ENCODE measurements at regions not wholly inside any gene's neighbourhood (a gene's known extent, or its start where the extent isn't known, plus 50 kb on each side); places are given as distances from the start of the nearest gene placed in this dataset.

DNA sequence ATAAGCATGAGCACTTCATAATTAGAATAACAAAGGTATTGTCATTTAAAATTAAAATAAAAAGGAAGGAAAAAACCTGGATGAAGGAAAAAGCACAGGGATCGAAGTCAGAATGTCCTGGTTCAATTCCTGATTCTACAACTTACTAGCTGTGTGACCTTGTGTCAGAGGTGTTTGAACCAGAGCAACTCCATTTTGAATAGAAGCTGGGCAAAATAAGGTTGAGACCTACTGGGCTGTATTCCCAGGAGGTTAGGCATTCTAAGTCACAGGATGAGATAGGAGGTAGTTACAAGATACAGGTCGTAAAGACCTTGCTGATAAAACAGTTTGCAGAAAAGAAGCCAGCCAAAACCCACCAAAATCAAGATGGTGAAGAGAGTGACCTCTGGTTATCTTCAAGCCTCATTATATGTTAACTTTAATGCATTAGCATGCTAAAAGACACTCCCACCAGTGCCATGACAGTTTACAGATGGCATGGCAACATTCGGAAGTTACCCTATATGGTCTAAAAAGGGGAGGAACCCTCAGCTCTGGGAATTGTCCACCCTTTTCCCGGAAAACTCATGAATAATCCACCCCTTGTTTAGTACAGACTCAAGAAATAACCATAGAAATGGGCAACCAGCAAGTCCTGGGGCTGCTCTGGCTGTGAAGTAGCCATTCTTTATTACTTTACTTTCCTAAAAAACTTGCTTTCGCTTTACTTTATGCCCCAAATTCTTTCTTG lies 412.7 kb downstream of the PIK3R1 start (continued):
- TF ChIP-seq CREB1 (IDR thresholded peaks at IDR 0.05) (no peak), CREB1 (CRISPR knock-in tag; IDR thresholded peaks at IDR 0.05) (no peak), MYC (IDR thresholded peaks at IDR 0.05; ENCODE audit: low read depth, low read length) (no peak), MYC (CRISPR knock-in tag; IDR thresholded peaks at IDR 0.05; ENCODE audit: borderline replicate concordance, low read depth) (no peak), GTF2B (IDR thresholded peaks at IDR 0.05; ENCODE audit: extremely low read depth, insufficient read length) (no peak), HNRNPK (IDR thresholded peaks at IDR 0.05; ENCODE audit: low read depth, low read length, poor library complexity, severe bottlenecking) (no peak), GATAD2B (IDR thresholded peaks at IDR 0.05; ENCODE audit: borderline replicate concordance) (no peak), NR4A1 (CRISPR knock-in tag; IDR thresholded peaks at IDR 0.05) (no peak), NR4A1 (tag; IDR thresholded peaks at IDR 0.05) (peak; percentile 98), FOXA3 (CRISPR knock-in tag; conservative IDR thresholded peaks at IDR 0.05 in 1 of 2, IDR thresholded peaks at IDR 0.05 in 1 of 2) (no peak), TCF7L2 (IDR thresholded peaks at IDR 0.05; ENCODE audit: low read depth, low read length) (no peak), ZKSCAN3 (CRISPR knock-in tag; IDR thresholded peaks at IDR 0.05) (no peak), STAT5A (IDR thresholded peaks at IDR 0.05; ENCODE audit: borderline replicate concordance, low read length) (peak; percentile 62; the same call in 1 of the 2 replicates), PCBP1 (IDR thresholded peaks at IDR 0.05; ENCODE audit: low read depth, low read length, poor library complexity, severe bottlenecking) (no peak), MTA3 (IDR thresholded peaks at IDR 0.05; ENCODE audit: borderline replicate concordance) (no peak)
- TF ChIP-seq, protein P1, sequence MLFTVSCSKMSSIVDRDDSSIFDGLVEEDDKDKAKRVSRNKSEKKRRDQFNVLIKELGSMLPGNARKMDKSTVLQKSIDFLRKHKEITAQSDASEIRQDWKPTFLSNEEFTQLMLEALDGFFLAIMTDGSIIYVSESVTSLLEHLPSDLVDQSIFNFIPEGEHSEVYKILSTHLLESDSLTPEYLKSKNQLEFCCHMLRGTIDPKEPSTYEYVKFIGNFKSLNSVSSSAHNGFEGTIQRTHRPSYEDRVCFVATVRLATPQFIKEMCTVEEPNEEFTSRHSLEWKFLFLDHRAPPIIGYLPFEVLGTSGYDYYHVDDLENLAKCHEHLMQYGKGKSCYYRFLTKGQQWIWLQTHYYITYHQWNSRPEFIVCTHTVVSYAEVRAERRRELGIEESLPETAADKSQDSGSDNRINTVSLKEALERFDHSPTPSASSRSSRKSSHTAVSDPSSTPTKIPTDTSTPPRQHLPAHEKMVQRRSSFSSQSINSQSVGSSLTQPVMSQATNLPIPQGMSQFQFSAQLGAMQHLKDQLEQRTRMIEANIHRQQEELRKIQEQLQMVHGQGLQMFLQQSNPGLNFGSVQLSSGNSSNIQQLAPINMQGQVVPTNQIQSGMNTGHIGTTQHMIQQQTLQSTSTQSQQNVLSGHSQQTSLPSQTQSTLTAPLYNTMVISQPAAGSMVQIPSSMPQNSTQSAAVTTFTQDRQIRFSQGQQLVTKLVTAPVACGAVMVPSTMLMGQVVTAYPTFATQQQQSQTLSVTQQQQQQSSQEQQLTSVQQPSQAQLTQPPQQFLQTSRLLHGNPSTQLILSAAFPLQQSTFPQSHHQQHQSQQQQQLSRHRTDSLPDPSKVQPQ (CRISPR knock-in tag; IDR thresholded peaks at IDR 0.05; ENCODE audit: borderline replicate concordance), result no peak
- TF ChIP-seq, protein P2, sequence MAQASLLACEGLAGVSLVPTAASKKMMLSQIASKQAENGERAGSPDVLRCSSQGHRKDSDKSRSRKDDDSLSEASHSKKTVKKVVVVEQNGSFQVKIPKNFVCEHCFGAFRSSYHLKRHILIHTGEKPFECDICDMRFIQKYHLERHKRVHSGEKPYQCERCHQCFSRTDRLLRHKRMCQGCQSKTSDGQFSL (CRISPR knock-in tag; IDR thresholded peaks at IDR 0.05), result no peak
- TF ChIP-seq, protein P2 (tag; IDR thresholded peaks at IDR 0.05), result peak in 1 of 2 experiments; percentile 88; a peak in 2 of 4 replicates
- TF ChIP-seq, protein P3, sequence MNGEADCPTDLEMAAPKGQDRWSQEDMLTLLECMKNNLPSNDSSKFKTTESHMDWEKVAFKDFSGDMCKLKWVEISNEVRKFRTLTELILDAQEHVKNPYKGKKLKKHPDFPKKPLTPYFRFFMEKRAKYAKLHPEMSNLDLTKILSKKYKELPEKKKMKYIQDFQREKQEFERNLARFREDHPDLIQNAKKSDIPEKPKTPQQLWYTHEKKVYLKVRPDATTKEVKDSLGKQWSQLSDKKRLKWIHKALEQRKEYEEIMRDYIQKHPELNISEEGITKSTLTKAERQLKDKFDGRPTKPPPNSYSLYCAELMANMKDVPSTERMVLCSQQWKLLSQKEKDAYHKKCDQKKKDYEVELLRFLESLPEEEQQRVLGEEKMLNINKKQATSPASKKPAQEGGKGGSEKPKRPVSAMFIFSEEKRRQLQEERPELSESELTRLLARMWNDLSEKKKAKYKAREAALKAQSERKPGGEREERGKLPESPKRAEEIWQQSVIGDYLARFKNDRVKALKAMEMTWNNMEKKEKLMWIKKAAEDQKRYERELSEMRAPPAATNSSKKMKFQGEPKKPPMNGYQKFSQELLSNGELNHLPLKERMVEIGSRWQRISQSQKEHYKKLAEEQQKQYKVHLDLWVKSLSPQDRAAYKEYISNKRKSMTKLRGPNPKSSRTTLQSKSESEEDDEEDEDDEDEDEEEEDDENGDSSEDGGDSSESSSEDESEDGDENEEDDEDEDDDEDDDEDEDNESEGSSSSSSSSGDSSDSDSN (IDR thresholded peaks at IDR 0.05; ENCODE audit: borderline replicate concordance in 1 of 2, low read depth in 2 of 2, low read length in 2 of 2), result no peak
- TF ChIP-seq, protein P4, sequence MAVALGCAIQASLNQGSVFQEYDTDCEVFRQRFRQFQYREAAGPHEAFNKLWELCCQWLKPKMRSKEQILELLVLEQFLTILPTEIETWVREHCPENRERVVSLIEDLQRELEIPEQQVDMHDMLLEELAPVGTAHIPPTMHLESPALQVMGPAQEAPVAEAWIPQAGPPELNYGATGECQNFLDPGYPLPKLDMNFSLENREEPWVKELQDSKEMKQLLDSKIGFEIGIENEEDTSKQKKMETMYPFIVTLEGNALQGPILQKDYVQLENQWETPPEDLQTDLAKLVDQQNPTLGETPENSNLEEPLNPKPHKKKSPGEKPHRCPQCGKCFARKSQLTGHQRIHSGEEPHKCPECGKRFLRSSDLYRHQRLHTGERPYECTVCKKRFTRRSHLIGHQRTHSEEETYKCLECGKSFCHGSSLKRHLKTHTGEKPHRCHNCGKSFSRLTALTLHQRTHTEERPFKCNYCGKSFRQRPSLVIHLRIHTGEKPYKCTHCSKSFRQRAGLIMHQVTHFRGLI (CRISPR knock-in tag; IDR thresholded peaks at IDR 0.05), result peak; percentile 79

Data from K562 (cell line).